HG03342 (cell line): ENCODE measurements at regions not wholly inside any gene's neighbourhood (a gene's known extent, or its start where the extent isn't known, plus 50 kb on each side); places are given as distances from the start of the nearest gene placed in this dataset.
A peak's percentile ranks its signal among the peaks of the same experiment; 100 is the strongest.

Source experiments
- ATAC-seq: cut with Tn5 transposase; IDR thresholded peaks from one replicate; pipeline ENCODE4 v1.9.1; 2021; ENCODE audit warnings: mild to moderate bottlenecking, moderate library complexity; ENCODE audit not compliant: unreplicated experiment

DNA sequence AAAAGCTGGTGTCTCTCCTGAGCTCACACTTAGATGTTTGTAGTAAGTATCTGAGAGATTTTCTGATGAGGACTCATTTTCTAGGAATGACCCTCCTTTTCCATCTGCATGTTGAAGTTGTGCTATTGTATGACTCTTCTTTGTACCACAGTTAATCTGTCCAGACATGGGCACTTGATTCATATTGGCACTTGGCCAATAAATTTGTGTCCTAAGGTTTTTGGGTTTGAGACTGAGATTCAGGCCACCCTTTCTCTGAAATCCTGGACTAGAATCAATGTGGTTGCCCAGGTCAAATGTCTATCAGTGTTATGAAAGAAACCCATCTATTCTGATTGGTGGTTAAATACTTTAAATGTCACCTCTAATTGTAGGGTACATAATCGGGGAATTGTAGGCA lies 869.0 kb downstream of the SH3BGRL start:
- no peak for ATAC-seq

DNA sequence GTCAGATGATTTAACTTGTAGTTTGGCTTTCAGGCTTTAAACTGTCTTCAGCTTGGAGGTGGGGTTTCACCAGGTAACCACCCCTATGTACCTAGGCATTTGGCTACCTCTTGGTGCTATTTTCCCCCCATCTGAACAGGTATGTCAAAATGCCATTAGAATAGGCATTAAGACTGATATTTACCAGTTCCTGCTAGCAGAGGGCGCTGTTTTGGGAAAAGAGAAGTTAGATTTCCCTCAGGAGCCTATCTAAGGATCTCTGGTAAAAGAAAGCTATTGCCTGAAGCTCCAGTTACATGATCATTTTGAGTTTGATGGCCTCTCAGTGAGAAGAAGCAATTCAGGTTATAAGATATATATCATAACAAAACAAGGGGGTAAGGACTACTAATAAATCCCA lies 879.1 kb downstream of the SH3BGRL start:
- no peak for ATAC-seq

DNA sequence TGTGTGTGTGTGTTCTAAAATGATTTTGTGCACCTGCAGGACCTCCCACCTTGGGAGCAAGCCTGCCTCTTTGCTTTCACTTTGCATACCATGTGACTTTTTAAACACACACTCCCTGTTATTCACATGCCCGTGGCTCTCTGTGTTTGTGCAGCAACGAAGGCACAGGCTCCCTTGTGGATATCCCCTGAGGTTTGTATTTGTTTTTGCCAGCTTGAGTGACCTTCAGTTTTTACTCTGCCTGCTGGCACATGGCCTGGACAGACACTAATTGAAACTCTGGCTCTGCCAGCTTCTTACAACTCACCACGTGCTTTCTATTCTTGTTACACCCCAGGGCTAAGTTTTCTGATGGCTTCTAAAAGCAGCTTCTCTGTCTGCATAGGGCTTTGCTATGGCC lies 885.8 kb downstream of the SH3BGRL start:
- no peak for ATAC-seq

DNA sequence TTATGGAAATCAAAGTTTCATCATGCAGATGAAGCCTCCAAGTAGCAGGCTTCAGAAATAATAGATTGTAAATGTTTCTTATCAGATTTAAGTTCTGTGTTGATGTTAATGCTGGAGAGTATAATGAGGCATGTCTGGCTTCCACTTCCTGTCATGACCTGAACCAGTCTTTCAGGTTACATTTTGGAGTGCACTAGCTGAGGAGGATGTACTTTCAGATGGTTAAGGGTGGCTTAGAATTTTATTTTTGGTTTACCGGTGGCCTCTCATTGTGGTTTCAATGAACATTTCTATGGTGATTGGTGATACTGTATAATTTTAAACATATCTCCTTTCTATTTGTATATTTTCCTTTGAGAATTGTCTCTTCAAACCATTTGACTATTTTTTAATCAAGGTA lies 890.4 kb downstream of the SH3BGRL start:
- ATAC-seq, result no peak

DNA sequence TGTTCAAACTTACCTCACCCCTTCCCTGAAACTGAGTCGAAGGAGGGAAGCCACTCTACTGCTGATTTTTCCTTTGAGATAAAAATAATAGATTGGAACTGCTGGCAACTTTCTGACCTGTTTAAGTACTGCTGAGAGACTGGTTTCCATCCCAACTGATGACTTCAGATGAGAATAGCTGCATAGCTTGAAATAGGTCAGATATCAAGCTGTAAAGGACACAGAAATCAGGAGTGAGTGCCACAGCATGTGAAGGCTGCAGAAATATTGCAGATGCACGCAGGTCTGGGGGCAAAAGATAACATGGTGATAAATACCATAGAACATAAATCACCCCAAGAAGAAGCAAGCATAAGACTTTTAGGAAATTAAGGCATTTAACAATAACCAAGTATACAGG lies 923.2 kb downstream of the SH3BGRL start:
- ATAC-seq, result no peak

DNA sequence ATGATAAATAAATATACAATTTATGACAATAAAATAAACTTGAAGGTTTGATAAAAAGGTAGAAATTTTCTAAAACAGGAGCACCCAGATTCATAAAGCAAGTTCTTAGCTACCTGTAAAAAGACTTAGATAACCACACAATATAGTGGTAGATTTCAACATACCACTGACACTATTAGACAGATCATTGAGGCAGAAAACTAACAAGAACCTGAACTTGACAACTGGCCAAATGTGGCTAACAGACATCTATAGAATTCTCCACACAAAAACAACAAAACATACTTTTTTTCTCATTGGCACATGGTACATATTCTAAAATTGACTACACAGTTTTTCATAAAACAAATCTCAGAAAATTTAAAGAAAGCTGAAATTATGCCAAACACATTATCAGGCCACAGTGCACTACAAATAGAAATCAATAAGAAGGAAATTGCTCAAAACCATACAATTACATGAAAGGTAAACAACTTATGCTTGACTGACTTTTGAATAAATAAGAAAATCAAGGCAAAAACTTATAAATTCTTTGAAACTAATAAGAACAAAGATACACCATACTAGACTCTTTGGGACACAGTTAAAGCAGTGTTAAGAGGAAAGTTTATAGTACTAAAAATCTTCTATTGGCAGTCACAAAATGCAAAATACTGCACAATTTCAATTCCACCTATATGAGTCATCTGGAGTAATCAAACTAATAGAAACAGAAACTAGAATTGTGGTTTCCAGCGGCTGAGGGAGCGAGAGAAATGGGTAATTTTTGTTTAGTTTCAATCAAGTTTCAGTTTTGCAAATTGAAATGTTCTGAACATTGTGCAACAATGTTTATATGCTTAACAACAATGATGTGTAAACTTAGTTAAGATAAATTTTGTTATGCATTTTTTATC lies 925.6 kb downstream of the SH3BGRL start:
- peak; percentile 96 for ATAC-seq

DNA sequence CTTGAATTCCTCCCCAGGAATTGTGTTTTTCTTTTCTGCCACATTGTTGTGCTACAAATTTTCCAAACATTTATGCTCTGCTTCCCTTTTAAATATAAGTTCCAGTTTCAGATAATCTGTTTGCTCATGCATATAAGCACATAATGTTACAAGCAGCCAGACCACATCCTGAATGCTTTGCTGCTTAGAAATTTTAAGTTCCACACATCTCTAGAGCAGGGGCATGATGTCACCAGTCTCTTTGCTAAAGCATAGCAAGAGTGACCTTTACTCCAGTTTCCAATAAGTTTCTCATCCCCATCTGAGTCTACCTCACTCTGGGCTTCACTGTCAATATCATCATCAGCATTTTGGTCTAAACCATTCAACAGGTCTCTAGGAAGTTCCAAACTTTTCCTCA lies 932.5 kb downstream of the SH3BGRL start:
- no peak for ATAC-seq

DNA sequence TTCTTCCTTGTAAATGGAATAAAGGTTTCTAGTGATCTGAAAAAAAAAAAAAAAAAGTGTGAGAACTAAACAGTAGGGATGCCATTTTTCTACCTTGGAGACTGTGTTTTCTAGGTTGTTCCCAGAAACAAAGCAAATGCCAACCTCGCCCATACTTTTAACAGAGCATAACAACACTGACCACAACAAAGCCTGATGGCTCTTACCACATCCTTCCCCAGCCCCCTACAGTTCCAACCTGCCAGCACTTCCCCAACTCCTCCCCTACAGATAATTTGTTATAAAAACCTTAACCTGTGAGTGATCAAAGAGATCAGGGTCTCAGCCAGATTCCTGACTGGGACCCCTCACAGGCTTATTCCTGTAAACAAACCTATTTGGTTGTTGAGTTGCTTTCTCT lies 940.0 kb downstream of the SH3BGRL start:
- ATAC-seq, result no peak

DNA sequence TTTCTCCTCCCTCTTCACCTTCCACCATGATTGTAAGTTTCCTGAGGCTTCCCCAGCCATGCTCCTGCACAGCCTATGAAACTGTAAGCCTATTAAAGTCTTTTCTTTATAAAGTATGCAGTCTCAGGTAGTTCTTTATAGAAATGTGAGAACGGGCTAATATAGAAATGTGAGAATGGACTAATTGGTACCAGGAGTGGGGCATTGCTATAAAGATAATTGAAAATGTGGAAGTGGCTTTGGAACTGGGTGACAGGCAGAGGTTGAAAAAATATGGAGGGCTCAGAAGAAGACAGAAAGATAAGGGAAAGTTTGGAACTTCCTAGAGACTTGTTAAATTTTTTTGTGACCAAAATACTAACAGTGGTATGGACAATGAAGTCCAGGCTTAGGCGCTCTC lies 959.3 kb downstream of the SH3BGRL start:
- no peak for ATAC-seq

DNA sequence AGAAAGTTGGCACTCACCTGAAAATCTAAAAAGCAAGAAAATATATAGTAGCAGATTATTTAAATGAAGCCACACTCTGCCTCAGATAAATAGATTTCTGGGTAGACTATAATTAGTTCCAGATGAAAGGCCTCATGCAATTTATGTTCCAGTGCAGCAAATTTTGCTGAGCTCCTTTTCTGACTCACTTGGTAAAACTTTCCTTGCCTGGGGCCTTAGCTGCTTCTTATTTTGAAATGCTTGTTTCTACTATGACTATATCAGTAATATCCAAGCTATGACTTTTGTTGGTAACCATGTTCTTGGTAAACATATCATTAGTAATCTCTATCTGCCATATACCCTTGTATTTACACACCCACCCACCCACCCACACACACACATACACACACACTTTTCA lies 961.8 kb downstream of the SH3BGRL start:
- no peak for ATAC-seq

DNA sequence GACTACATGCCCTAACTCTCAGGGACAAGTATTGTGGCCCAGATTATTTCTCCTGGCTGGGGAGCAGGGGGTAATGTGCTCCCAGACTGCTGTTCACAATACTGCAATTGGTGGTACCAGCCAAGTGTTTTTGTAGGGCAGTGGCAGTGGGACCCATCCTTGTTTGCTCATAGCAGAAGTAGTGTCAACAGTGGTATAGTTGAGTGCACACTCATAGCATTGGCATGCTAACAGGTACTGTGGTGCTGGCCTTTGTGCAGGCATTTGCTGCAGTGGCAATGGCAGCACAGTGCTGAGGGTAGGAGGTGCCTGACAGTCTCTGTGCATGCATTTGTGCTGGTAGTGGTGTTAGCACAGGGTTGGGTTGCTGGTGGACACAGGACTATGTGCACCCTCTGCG lies 995.0 kb downstream of the SH3BGRL start:
- no peak for ATAC-seq

DNA sequence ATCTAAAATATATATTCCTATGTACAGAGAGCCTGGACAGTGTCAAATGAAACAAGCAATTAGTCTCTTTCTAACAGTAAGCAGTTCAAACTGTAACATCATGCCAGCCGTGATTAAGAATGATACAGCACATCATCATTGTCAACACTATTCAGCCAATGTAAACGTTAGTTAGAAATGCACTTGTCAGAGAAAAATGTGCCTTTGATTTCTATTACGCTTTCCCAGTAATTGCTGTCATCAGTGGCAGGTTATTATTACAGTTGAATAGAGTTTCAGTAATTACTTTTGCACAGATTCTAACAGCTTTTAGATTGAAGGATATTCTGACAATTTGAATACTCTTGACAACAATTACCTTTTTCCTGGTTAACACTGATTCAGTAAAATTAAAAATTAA lies 1007.1 kb downstream of the SH3BGRL start:
- no peak for ATAC-seq

DNA sequence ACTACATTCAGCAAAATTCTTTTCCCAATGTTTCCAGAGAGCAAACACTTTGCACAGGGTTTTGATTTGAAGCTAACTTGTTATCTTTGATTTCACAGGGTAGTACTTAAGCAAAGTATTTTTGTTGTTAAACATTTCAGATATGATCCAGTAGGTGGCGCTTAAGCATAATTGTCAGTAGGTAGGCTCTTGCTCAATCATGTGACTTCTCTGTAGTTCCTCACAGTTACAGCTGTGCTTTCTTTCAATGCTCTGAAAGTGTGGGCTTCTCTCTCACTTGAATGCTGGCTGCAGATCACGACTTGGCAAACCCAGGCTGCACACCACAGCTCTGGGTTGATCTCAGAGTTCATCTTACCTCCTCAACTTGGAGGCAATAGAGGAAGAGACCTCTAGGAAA lies 1016.5 kb downstream of the SH3BGRL start:
- peak; percentile 99 for ATAC-seq

DNA sequence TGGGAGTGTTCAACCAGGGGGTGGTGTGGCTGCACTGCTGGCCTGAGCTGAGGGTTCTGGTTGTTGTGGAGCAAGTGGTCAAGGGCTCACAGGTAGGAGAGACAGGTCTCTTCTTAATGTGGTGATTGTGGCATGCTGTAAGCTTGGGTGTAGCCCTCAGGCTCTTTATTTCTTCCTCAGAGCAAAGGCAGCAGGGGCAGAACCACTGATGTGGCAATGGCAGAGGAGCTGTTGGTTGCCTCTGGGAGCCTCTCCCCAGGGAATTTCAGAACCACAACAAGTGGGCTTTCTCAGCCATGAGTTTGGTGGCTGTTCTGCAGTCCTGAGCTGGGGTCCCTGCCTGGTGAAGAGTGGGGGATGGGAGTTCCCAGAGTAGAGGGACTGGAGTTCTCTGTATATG lies 1017.2 kb downstream of the SH3BGRL start:
- ATAC-seq, result no peak

DNA sequence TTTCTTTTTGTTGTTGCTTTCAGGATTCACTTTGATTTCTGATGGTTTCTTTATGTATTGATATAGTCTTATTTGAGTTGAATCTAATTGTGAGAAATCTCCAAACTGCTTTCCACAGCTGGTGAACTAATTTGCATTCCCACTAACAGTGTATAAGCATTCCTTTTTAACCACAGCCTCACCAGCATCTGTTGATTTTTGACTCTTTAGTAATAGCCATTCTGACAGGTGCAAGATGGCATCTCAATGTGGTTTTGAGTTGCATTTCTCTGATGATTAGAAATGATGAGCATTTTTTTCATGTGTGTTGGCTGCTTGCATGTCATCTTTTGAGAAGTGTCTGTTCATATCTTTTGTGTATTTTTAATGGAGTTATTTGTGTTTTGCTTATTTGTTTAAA lies 1023.1 kb downstream of the SH3BGRL start:
- ATAC-seq, result no peak

DNA sequence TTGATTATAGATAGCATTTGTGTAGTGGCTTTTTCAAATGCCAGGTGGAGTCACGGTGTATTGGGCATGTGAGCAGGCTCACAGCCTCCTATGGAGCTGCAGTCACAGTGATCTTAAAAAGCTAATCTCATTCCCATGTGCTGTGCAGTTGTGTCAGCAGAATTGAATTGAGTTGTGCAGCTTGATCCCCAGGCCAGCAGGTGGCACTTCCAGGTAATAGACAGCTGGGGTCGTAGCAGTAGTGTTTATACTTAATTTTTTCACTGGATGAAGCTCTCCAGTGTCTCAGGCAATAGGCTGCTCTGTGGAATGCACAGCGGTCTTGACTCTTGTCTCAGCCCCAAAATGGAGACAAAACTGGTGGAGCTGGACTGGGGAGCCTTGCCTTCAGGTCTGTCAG lies 1028.1 kb downstream of the SH3BGRL start:
- no peak for ATAC-seq

DNA sequence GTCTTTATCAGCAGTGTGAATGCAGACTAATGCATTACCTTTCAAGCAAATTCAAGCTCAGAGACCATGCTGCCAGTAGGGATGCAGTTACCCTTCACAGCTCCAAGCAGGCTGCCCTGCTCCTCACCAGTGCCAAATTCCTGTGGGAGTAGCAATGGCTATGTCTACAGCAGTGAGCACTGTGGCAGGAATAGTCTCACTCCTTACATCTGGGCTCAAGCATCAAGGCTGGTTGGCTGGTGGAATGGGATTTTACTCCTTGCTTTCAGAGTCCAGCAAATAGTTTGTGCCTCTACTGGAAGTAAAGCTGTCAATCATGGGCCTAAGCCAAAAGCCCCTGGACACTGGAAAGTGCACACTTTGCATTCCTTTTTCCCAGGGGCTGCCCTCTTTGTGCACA lies 1030.8 kb downstream of the SH3BGRL start:
- ATAC-seq, result no peak

DNA sequence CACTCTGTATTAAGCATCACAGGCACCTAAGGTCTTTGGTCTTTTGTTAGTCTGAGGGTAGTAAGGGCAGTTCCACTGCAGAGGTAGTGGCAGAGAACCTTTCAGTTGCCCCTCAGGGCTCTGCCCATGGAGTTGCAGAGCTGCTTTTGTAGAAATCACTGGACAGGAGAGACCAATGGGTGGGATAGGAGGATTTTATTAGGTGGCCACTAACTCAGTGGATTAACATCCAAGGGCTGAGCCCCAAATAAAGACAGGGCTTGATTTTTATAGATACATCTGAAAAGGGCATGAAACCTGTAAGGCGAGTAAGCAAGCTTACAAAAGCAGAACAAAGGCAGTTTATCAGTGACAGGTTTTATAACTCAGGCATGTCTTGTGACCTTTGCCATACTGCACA lies 1035.4 kb downstream of the SH3BGRL start:
- no peak for ATAC-seq
